ENCODE measurements at regions not wholly inside any gene's neighbourhood (a gene's known extent, or its start where the extent isn't known, plus 50 kb on each side); places are given as distances from the start of the nearest gene placed in this dataset.

DNA sequence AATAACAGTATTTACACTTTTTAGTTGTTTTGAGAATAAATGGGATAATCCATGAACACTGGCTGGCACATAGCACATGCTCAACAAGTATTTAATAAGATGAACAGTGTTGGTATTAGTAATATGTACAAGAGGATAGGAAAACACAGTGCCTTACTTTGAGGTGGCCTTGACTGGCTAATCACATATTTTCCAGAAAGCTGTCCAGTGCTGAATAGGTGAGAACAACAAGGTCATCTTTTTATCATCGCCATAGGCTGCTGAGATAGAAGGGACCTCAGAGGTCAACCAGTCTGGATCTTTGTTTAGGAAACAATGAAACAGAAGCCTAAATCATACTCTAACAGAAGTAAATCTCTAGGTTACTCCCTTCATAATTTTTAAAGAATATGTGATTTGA is 89.7 kb upstream of the BCL9 start:
- TF ChIP-seq FOXK2 (IDR thresholded peaks at IDR 0.05) (no peak), ZNF384 (IDR thresholded peaks at IDR 0.05) (no peak), BHLHE40 (IDR thresholded peaks at IDR 0.05; ENCODE audit: borderline replicate concordance) (no peak), TARDBP (IDR thresholded peaks at IDR 0.05) (no peak), LEF1 (IDR thresholded peaks at IDR 0.05; ENCODE audit: borderline replicate concordance) (no peak), FOXA1 (IDR thresholded peaks at IDR 0.05) (no peak), SP1 (IDR thresholded peaks at IDR 0.05) (no peak)
- TF ChIP-seq, protein P1, sequence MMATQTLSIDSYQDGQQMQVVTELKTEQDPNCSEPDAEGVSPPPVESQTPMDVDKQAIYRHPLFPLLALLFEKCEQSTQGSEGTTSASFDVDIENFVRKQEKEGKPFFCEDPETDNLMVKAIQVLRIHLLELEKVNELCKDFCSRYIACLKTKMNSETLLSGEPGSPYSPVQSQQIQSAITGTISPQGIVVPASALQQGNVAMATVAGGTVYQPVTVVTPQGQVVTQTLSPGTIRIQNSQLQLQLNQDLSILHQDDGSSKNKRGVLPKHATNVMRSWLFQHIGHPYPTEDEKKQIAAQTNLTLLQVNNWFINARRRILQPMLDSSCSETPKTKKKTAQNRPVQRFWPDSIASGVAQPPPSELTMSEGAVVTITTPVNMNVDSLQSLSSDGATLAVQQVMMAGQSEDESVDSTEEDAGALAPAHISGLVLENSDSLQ (IDR thresholded peaks at IDR 0.05) = no peak
- POLR2A ChIA-PET = no interaction called here
- no peak for DNase-seq (ENCODE audit: extremely low spot score)
- CTCF ChIA-PET = no interaction called here

- no peak for DNase-seq (ENCODE audit: extremely low spot score)
- TF ChIP-seq FOXK2 (IDR thresholded peaks at IDR 0.05) (no peak), NFRKB (IDR thresholded peaks at IDR 0.05) (no peak), HDGF (IDR thresholded peaks at IDR 0.05; ENCODE audit: borderline replicate concordance) (no peak), SP1 (IDR thresholded peaks at IDR 0.05) (no peak)
- ChIA-PET POLR2A (no interaction called here), CTCF (no interaction called here)
Measured at GRCh38 chr1:147452809-147453208, 88.5 kb upstream of the BCL9 start.

GRCh38 chr1:147463022-147463421 is 78.3 kb upstream of the BCL9 start:
- TF ChIP-seq ARNT (IDR thresholded peaks at IDR 0.05) (no peak), NFRKB (IDR thresholded peaks at IDR 0.05) (no peak), HDGF (IDR thresholded peaks at IDR 0.05; ENCODE audit: borderline replicate concordance) (no peak), BHLHE40 (IDR thresholded peaks at IDR 0.05; ENCODE audit: borderline replicate concordance) (no peak), FOXM1 (IDR thresholded peaks at IDR 0.05; ENCODE audit: borderline replicate concordance) (no peak), L3MBTL2 (conservative IDR thresholded peaks at IDR 0.05) (no peak), LEF1 (IDR thresholded peaks at IDR 0.05; ENCODE audit: borderline replicate concordance) (no peak), SUZ12 (IDR thresholded peaks at IDR 0.05) (no peak), CTBP1 (IDR thresholded peaks at IDR 0.05; ENCODE audit: borderline replicate concordance) (no peak), FOXA1 (IDR thresholded peaks at IDR 0.05) (no peak), SP1 (IDR thresholded peaks at IDR 0.05) (no peak), ZNF384 (IDR thresholded peaks at IDR 0.05) (no peak), ELF4 (IDR thresholded peaks at IDR 0.05) (no peak), TARDBP (IDR thresholded peaks at IDR 0.05) (no peak), FOXK2 (IDR thresholded peaks at IDR 0.05) (no peak)
- TF ChIP-seq, protein P1 (IDR thresholded peaks at IDR 0.05) = no peak
- POLR2A ChIA-PET = no interaction called here
- DNase-seq (ENCODE audit: extremely low spot score) = no peak
- CTCF ChIA-PET = no interaction called here

GRCh38 chr1:147466543-147466942 is 74.8 kb upstream of the BCL9 start:
- TF ChIP-seq L3MBTL2 (conservative IDR thresholded peaks at IDR 0.05) = no peak
- DNase-seq (ENCODE audit: extremely low spot score) = no peak
- ChIA-PET POLR2A (no interaction called here), CTCF (no interaction called here)

GRCh38 chr1:147470079-147470478 is 71.2 kb upstream of the BCL9 start:
- no peak for TF ChIP-seq SP1 (IDR thresholded peaks at IDR 0.05)
- no peak for TF ChIP-seq CTBP1 (IDR thresholded peaks at IDR 0.05; ENCODE audit: borderline replicate concordance)
- no peak for TF ChIP-seq BHLHE40 (IDR thresholded peaks at IDR 0.05; ENCODE audit: borderline replicate concordance)
- TF ChIP-seq HDGF (IDR thresholded peaks at IDR 0.05; ENCODE audit: borderline replicate concordance) = no peak
- TF ChIP-seq, protein P1 (IDR thresholded peaks at IDR 0.05) = peak; percentile 36; the same call in 1 of the 2 replicates
- ChIA-PET CTCF (no interaction called here), POLR2A (no interaction called here)
- DNase-seq (ENCODE audit: extremely low spot score) = no peak

DNA sequence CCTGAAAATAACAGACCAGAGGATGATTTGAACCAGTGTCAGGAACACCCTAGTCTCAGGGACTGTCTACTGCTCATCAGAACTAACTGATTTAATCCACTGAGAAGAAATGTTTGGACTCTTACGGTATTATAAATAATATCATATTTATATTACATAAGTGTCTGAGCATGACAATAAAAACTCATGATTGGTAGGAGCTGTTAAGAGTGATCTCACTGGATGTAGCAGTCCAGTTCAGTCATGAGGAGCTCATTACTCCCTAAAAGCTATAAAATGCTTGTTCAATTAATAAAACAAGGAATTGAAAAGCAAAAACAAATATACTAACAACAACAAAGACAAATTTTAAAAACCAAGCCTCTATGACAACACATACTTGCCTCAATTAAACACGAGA is 68.8 kb upstream of the BCL9 start:
- POLR2A ChIA-PET = no interaction called here
- CTCF ChIA-PET = no interaction called here
- DNase-seq (ENCODE audit: extremely low spot score) = no peak
- TF ChIP-seq BHLHE40 (IDR thresholded peaks at IDR 0.05; ENCODE audit: borderline replicate concordance) = no peak
- no peak for TF ChIP-seq ELF4 (IDR thresholded peaks at IDR 0.05)
- TF ChIP-seq TARDBP (IDR thresholded peaks at IDR 0.05) = no peak
- TF ChIP-seq ZNF384 (IDR thresholded peaks at IDR 0.05) = no peak
- no peak for TF ChIP-seq SP1 (IDR thresholded peaks at IDR 0.05)
- no peak for TF ChIP-seq FOXK2 (IDR thresholded peaks at IDR 0.05)
- no peak for TF ChIP-seq SUZ12 (IDR thresholded peaks at IDR 0.05)
- TF ChIP-seq L3MBTL2 (conservative IDR thresholded peaks at IDR 0.05) = no peak
- TF ChIP-seq CTBP1 (IDR thresholded peaks at IDR 0.05; ENCODE audit: borderline replicate concordance) = no peak

DNA sequence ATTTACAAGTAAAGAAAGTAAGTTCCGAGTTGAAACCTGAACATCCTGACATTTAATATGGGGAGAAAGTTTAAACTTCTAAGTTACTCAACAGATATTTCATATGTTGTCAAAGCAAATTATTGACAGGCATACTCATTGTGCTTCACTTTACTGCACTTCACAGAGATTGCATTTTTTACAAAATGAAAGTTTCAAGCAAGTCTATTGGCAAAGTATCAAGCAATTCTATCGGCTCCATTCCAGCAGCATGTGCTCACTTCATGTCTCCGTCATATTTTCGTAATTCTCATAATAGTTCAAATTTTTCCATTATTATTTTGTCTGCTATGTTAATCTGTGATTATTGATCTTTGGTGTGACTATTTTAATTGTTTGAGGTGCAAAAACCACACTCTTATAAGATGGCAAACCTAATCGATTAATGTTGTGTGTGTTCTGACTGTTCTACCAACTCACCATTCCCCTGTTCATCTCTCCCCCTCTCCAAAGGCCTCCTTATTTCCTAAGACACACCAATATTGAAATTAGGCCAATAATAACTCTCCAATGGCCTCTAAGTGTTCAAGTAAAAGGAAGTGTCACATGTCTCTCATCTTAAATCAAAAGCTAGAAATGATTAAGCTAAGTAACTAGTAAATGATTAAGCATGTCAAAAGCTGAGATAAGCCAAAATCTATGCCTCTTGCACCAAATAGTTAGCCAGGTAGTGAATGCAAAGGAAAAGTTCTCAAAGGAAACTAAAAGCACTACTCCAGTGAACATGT is 68.2 kb upstream of the BCL9 start:
- no peak for DNase-seq (ENCODE audit: extremely low spot score)
- TF ChIP-seq ZNF384 (IDR thresholded peaks at IDR 0.05) = no peak
- TF ChIP-seq SP1 (IDR thresholded peaks at IDR 0.05) = no peak
- TF ChIP-seq LEF1 (IDR thresholded peaks at IDR 0.05; ENCODE audit: borderline replicate concordance) = no peak
- no peak for TF ChIP-seq HDGF (IDR thresholded peaks at IDR 0.05; ENCODE audit: borderline replicate concordance)
- TF ChIP-seq TARDBP (IDR thresholded peaks at IDR 0.05) = no peak
- no peak for TF ChIP-seq CTBP1 (IDR thresholded peaks at IDR 0.05; ENCODE audit: borderline replicate concordance)
- no peak for TF ChIP-seq FOXA1 (IDR thresholded peaks at IDR 0.05)
- TF ChIP-seq ELF4 (IDR thresholded peaks at IDR 0.05) = no peak
- no peak for TF ChIP-seq ARNT (IDR thresholded peaks at IDR 0.05)
- TF ChIP-seq SUZ12 (IDR thresholded peaks at IDR 0.05) = no peak
- no peak for TF ChIP-seq FOXK2 (IDR thresholded peaks at IDR 0.05)
- TF ChIP-seq FOXM1 (IDR thresholded peaks at IDR 0.05; ENCODE audit: borderline replicate concordance) = no peak
- TF ChIP-seq NFRKB (IDR thresholded peaks at IDR 0.05) = no peak
- TF ChIP-seq, protein P1 (IDR thresholded peaks at IDR 0.05) = no peak
- TF ChIP-seq L3MBTL2 (conservative IDR thresholded peaks at IDR 0.05) = no peak
- no peak for TF ChIP-seq BHLHE40 (IDR thresholded peaks at IDR 0.05; ENCODE audit: borderline replicate concordance)
- ChIA-PET POLR2A (no interaction called here), CTCF (no interaction called here)

Measured in HEK293T (cell line).